C4-2B (cell line): ENCODE measurements at regions not wholly inside any gene's neighbourhood (a gene's known extent, or its start where the extent isn't known, plus 50 kb on each side); places are given as distances from the start of the nearest gene placed in this dataset.

Source experiments
- ZFX ChIP-seq: fragments of 450-650 bp; IDR thresholded peaks from 2 replicates; pipeline ENCODE4 v1.6.1; 2017
- TF ChIP-seq, protein P1 (sequence below): fragments of 450-650 bp; conservative IDR thresholded peaks from 2 replicates; pipeline ENCODE4 v1.5.1; 2017; ENCODE audit warnings: mild to moderate bottlenecking

DNA sequence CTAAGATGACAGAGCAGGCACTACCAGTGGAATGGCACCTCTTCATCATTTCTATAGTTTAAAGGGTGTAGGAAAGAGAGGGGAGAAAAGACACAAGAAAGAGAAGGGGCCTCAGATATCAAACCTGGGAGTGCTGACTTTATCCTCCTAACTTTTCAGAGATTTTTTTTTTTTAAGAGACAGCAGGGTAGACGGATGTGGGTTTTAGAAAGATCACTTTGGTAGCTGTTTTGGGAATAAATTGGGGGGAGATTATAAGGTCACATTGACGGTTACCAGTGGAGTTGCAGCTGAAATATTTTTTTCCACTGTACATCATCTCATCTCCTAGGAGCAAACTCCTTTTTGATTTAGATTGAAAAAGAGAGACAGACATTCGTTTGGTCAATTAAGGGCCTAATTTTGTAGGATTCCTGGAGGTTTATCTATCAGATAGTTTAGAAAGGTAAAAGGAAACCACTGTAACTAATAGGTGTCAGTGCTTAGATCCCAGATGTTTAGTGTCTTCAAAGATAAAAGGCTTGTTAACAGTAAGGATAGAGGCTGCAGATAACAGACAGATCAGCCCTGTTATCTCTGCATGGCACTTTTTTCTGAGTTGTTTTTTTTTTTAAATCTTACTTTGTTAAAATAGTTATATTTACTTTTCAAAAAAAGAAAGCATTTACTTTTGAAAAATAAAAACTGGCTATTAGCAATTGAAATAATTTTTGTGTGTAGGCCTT, 1057.0 kb downstream of the IGSF11 start:
- TF ChIP-seq ZFX = no peak
- TF ChIP-seq, protein P1, sequence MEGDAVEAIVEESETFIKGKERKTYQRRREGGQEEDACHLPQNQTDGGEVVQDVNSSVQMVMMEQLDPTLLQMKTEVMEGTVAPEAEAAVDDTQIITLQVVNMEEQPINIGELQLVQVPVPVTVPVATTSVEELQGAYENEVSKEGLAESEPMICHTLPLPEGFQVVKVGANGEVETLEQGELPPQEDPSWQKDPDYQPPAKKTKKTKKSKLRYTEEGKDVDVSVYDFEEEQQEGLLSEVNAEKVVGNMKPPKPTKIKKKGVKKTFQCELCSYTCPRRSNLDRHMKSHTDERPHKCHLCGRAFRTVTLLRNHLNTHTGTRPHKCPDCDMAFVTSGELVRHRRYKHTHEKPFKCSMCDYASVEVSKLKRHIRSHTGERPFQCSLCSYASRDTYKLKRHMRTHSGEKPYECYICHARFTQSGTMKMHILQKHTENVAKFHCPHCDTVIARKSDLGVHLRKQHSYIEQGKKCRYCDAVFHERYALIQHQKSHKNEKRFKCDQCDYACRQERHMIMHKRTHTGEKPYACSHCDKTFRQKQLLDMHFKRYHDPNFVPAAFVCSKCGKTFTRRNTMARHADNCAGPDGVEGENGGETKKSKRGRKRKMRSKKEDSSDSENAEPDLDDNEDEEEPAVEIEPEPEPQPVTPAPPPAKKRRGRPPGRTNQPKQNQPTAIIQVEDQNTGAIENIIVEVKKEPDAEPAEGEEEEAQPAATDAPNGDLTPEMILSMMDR = no peak
